ENCODE measurements at regions not wholly inside any gene's neighbourhood (a gene's known extent, or its start where the extent isn't known, plus 50 kb on each side); places are given as distances from the start of the nearest gene placed in this dataset.

DNA sequence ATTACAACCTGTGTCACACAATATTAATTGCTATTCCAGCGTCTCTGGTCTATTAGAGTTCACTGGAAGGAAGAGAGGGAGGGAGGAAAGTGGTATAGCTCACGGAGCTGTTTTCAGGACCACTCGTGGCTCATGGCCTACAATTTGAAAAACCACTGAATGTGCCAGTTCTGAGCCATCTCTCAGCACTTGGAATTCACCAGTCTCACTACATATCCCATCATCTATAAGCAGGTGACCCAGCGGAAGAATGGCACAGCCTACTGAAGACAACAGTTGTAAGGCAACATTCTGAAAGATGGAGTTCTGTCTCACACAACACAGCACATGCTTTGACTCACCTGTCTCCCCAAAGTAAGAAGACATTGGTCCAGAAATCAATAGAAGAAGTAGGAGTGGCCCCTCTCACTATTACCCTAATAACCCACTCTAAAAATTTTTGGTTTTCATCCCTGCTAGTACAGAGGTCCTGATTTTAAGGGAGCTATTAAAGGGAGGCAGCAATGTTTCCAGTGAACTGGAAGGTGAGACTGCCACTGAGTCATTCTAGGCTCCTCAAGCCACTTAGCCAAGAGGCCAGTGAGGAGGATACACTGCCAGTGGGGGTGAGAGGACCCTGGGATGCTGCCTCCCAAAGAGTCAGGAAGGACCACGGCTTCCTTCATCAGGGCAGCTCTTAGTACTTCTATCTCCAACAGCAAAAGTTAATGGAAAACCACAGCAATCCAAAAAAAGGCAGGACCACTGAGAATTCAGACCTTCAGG lies 50.0 kb upstream of the DOCK9 start:
- DNase-seq (ENCODE audit: low read depth in 3 of 3), result no peak

DNA sequence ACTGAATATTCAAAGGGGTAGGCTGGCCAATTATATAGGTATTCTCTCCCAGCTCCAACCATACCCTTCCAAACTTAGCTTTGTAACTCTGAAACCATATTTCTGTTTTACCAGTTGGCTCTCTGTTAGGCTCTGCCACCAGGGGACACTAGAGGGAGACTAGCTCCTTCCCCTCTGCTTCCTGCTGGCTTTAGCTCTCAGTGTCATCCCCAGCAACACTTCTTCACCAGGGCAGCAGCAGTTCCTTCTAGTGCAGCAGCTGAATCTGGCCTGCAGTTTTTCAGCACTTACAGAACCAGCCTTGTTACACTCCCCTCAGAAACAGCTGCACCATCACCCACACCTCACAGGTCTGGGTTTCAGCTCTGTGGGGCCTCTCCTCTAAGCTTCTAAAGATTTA lies 51.0 kb upstream of the DOCK9 start:
- no peak for DNase-seq (ENCODE audit: low read depth in 3 of 3)

GRCh38 chr13:99029576-99029975 lies 51.7 kb upstream of the DOCK9 start:
- no peak for DNase-seq (ENCODE audit: low read depth in 3 of 3)

DNA sequence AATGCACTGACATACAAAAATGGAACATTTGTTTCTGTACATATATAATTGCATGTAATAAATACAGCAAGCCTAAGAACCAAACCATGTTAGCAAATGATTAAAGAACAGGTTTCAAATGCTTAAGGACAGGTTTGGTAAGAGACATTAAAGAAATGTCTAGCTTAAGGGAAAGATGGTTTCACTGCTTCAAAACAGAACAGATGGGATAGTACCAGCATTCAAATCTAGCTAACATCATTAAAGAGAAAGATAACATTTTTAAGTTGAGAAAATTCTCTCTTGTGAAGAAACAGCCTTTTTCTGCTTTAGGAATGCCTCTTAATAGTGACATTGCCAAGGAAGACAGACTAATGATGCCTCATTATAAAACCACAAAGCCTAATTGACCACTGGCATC lies 52.5 kb upstream of the DOCK9 start:
- no peak for DNase-seq (ENCODE audit: low read depth in 3 of 3)

DNA sequence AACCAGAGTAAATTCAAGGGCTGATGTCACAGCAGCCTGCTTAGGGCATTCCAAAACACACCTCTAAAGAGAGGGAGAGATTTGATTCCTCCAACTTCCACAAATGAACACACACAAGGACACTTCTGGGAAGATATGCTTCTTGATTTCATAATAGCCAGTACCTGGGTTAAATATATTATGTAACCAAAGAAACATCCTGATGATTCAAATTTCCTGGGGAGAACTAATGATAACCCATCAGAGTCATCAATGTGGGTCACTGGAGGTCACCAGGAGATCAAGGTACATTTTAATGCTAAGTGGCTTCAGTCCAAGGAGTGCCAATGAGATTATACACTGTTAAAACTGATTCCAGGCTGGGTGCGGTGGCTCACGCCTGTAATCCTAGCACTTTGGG lies 54.0 kb upstream of the DOCK9 start:
- DNase-seq (ENCODE audit: low read depth in 3 of 3), result no peak

- DNase-seq (ENCODE audit: low read depth in 3 of 3), result no peak
Measured at GRCh38 chr13:99033814-99034213, 56.0 kb upstream of the DOCK9 start.

DNA sequence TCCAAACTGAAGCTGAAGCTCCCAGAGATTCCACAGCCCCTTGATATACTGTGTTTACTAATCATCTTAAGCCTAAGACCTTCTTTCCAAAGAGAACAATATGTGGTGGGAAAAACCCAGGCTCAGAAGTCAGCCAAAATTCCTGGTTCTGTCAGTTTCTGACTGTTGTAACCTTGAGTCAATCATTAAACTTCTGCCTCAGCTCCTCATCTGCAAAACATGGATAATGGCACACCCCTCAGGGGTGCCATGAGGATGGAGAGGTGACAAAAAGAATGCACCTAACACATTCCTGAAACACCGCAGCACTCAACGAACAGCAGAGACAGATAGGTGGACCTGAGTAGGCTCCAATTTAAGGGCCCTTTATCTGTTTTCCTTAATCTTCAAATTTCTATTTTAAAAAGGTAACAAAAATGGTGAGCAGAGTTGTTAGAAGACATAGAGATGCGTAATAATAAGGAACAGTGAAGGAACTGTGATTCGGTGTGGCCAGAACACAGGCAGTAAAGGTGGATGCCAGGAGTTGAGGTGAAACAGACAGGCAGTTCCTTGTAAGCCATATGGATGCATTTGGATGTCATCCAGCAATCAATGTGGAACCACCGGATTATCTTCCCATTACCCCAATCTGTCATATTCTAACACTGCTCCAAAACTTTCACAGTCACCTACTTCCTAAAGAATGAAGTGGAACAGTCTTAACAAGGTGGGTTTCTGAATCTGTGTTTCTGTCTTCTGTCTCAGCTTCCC lies 56.6 kb upstream of the DOCK9 start:
- DNase-seq (ENCODE audit: low read depth in 3 of 3), result no peak

DNA sequence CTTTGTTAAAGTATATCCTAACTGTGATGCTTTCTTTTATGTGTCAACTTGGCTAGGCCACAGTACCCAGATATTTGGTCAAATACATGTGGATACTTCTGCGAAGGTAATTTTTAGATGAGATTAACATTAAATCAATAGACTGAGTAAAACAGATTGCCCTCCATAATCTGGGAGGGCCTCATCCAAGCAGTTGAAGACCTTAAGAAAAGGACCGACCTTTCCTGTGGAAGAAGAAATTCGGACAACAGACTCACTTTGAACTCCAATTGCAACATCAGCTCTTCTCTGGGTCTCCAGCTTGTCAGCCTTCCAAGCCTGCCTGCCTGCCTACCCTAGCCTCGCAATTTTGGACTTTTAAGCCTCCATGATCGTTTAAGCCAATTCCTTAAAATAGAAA lies 57.9 kb upstream of the DOCK9 start:
- DNase-seq (ENCODE audit: low read depth in 3 of 3), result no peak

- no peak for DNase-seq (ENCODE audit: low read depth in 3 of 3)
Measured at GRCh38 chr13:99037756-99038155, 59.9 kb upstream of the DOCK9 start.

DNA sequence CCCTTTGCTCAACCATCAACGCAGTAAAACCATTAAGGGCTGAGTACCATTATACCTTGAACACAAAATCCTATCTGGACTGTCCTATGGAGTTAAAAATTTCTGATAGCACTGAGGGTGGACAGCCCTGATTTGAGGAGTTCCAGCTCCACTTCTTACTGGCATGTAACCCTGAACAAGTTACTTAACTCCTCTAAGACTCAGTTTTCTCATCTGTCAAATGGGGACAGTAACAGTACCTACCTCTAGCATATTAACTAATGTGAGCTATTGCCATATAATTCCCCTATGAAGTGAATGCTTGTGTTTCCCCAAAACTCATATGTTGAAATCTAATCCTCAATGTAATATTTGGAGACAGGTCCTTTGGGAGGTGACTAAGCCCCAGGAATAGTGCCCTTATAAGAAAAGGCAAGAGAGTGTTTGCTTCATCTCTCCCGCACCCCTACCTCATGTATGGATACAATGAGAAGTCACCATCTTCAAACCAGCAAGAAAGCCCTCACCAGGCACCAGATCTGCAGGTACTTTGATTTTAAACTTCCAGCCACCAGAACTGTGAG lies 61.9 kb upstream of the DOCK9 start:
- DNase-seq (ENCODE audit: low read depth in 3 of 3), result no peak

DNA sequence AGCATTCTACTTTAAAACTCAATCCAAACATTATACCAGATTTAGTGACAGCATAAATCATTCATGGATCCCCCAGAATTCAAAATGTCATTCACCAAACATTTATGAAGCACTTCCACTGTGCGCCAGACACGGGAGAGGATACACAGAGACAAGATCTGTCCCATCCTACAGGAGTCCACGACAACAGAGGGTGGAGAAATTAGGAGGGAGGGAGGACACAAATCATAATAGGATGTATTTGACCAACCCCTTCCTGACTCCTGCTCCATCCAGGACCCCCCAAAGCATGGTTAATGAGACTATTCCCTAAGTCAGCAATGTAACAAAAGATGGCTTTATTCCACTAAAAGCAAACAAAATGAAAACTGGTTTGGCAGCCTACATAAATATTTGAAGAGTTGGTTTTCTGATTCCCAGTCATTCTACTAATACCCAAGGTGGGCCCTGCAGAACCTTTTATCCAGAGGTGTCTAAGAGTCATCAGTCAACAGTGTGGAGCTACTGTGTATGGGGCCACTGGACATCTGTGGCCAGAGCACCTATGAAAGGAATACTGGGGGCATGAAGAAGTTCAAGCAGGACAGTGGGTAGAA lies 62.8 kb upstream of the DOCK9 start:
- DNase-seq (ENCODE audit: low read depth in 3 of 3), result no peak

- no peak for DNase-seq (ENCODE audit: low read depth in 3 of 3)
Measured at GRCh38 chr13:99041337-99041736, 63.5 kb upstream of the DOCK9 start.

- DNase-seq (ENCODE audit: low read depth in 3 of 3), result no peak
Measured at GRCh38 chr13:99041788-99042187, 63.9 kb upstream of the DOCK9 start.

DNA sequence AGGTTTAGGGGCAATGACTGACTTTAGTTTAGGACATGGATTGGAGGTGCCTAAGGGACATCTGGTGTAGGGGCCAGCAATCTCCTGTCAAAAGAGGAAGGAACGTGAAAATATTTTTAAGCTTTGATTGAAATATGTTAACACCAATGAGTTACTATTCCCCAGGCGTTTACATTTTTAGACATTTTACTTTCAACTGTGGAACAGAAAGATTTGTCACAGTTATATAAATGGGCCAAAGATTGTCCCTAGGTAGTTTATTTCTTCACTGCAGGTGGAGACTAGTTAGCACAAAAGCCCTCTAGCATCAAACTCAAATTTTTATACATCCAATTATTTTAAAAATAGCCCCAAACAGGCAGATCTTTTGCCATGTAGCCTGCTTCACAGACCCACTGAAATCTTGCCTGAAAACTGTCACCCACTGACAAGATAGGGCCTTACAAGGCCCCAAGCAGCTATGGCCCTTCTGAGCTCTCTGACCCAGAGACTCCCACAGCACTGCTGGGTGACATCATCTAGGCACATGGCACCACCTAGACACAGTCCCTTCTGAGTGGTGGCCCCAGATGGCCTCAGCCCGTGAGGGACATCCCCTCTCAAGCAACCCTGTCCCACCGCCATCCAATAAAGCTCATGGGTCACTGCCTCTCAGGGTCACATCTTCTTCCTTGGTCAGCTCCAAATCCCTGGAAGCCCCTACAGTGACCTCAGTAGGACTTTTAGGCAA lies 64.8 kb upstream of the DOCK9 start:
- DNase-seq (ENCODE audit: low read depth in 3 of 3), result no peak

GRCh38 chr13:99043831-99044231 lies 66.0 kb upstream of the DOCK9 start:
- DNase-seq (ENCODE audit: low read depth in 3 of 3), result no peak

GRCh38 chr13:99044764-99045163 lies 66.9 kb upstream of the DOCK9 start:
- no peak for DNase-seq (ENCODE audit: low read depth in 3 of 3)

DNA sequence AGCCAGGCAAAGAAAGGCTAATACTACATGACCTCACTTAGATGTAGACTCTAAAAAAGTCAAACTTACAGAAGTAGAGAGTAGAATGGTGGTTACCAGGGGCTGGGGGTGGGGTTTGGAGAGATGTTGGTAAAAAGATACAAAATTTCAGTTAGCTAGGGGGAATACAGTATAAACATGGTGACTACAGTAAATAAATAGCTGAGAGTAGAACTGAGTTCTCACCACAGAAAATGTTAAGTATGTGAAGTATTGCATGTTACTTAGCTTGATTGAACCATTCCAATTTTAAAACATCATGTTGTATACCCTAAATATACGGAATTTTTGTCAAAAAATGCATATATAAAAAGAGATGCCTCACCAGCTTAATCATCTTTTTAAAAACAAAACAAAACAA lies 67.5 kb upstream of the DOCK9 start:
- no peak for DNase-seq (ENCODE audit: low read depth in 3 of 3)

DNA sequence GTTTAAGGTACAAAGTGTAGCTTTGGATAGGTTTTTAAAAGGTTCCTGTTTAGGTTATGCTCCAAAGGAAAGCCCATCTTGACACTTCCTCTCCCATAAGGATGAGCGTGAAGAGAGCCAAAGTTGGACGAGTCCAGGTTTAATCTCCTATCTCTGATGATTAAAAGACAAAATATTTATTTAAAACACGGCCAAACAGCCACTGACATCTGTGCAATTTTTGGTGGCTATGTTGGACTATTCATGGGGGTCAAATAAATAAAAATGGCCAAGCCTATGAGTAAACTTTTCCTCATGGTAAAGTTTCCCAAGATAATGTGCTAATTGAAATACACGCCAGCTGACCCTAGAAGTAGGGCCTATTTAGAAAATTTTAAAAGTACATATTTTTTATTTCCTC lies 69.0 kb upstream of the DOCK9 start:
- no peak for DNase-seq (ENCODE audit: low read depth in 3 of 3)

DNA sequence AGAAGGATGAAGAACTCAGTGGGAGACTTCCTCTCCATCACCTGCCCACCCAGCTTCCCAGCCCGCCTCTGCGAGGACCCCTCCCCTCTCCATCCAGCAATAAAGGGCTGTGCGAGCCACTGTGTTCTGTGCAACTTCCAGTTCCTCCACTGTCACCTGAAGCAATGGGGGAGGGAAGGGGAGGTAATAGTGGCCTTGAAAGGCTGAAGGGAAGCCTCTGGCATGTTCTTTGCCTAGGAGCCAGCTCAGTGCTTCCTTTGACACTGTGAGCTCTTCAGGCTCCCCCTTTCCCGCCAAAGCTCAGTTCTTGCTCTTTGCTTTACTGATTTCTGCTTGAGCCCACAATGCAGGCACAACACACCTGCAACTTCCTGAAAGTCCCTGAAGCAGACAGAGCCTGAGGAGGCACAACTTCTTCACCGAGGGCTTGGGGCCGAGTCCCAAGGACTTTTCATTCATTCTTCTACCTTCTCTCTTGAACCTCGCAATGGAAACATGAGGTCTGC lies 73.2 kb upstream of the DOCK9 start:
- no peak for DNase-seq (ENCODE audit: low read depth in 3 of 3)

DNA sequence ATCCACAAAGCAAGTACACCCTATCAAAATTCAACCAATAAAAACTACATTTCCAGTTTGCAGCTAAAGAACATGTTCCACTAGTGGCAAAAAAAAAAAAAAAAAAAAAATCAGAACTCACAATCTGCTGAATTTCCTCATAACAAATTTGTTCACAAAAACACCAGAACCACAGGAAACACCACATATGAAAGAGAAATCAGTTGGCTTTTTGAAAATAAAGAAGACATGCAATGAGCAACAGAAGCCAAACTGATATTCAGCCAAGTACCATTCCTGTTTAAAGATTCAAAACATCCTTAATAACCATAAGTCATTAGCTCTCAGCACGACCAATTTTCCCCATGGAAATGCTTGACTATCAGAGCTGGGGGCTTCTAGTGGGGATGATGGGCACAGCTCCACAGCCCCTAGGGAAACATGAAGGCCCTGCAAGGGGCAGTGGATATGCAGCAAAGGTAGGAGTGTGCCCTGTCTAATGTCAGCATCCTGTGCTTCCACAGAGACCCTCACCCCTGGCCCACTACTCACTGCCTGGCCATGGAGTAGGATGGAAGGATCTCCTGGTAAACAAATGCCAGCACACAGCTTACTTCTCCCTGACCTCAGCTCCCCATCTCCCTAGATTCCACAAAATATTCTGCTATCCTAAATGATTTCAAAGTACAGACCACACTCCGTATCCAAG lies 74.0 kb upstream of the DOCK9 start:
- DNase-seq (ENCODE audit: low read depth in 3 of 3), result no peak

GRCh38 chr13:99053636-99054233 lies 75.9 kb upstream of the DOCK9 start:
- DNase-seq (ENCODE audit: low read depth in 3 of 3), result no peak
